SK-N-SH (cell line): ENCODE measurements at regions not wholly inside any gene's neighbourhood (a gene's known extent, or its start where the extent isn't known, plus 50 kb on each side); places are given as distances from the start of the nearest gene placed in this dataset.

ENCODE experiments used
- CTCF ChIA-PET: fragments of 300-600, 350-600 bp; formaldehyde crosslinking; extraction: SDS; loops from one replicate; lab custom pipeline; 2021; lab: Yijun Ruan, JAX
- POLR2A ChIA-PET: fragments of 350-600 bp; sonication (Branson Sonifier 250); formaldehyde crosslinking; extraction: SDS; loops from one replicate; lab custom pipeline; 2020; ENCODE audit warnings: antibody characterized with exemption, inconsistent platforms; lab: Yijun Ruan, JAX
- DNase-seq: peaks from one replicate; pipeline ENCODE4 v3.0.0; 2012
- H2AFZ ChIP-seq: fragments of 200-600 bp; sonication (generic); 2 replicates; pipeline ENCODE4 v1.8.1; 2016; ENCODE audit warnings: antibody characterized with exemption, mild to moderate bottlenecking, low read depth
- H3F3A ChIP-seq: fragments of 200-600 bp; sonication (generic); replicated peaks from 2 replicates; pipeline ENCODE3; 2016; ENCODE audit warnings: antibody characterized with exemption, mild to moderate bottlenecking; ENCODE audit not compliant: insufficient read depth
- H3K27ac ChIP-seq, 2 experiments: fragments of 200-500 bp in 1 of 2; fragments of 200-600 bp in 1 of 2; sonication (Bioruptor generic) in 1 of 2; sonication (generic), shearing (Covaris generic) in 1 of 2; 2 replicates each; pipeline versions ENCODE4 v1.5.1 to v1.6.1; 2014 to 2016; ENCODE audit warnings: low read depth in 2 of 2, inconsistent platforms in 1 of 2, low read length in 1 of 2, mild to moderate bottlenecking in 1 of 2, mixed read lengths in 1 of 2
- H3K27me3 ChIP-seq: fragments of 200-600 bp; sonication (generic), shearing (Covaris generic); 2 replicates; pipeline ENCODE4 v1.6.1; 2016; ENCODE audit warnings: mixed run types; ENCODE audit not compliant: insufficient read depth
- H3K36me3 ChIP-seq, 2 experiments: fragments of 200-500 bp in 1 of 2; fragments of 200-600 bp in 1 of 2; sonication (Bioruptor generic) in 1 of 2; sonication (generic) in 1 of 2; replicated peaks in 1 of 2; 2 replicates each; pipeline versions ENCODE3 to v1.5.1; 2014 to 2016; ENCODE audit warnings: low read length in 1 of 2, mild to moderate bottlenecking in 1 of 2; ENCODE audit not compliant: insufficient read depth in 2 of 2, control insufficient read depth in 1 of 2
- H3K4me1 ChIP-seq, 2 experiments: fragments of 200-500 bp in 1 of 2; fragments of 200-600 bp in 1 of 2; sonication (Bioruptor generic) in 1 of 2; sonication (generic), shearing (Covaris generic) in 1 of 2; 2 replicates each; pipeline versions ENCODE4 v1.5.1 to v1.6.1; 2014 to 2016; ENCODE audit warnings: low read depth in 1 of 2, low read length in 1 of 2, mixed run types in 1 of 2; ENCODE audit not compliant: insufficient read depth in 2 of 2, control insufficient read depth in 1 of 2
- H3K4me2 ChIP-seq: fragments of 200-600 bp; sonication (generic), shearing (Covaris generic); 2 replicates; pipeline ENCODE4 v1.6.1; 2017; ENCODE audit warnings: mixed run types
- H3K4me3 ChIP-seq, 2 experiments: fragments of 200-500 bp in 1 of 2; fragments of 200-600 bp in 1 of 2; sonication (Bioruptor generic) in 1 of 2; sonication (generic), shearing (Covaris generic) in 1 of 2; 2 replicates each; pipeline versions ENCODE4 v1.5.1 to v1.8.1; 2014 to 2016; ENCODE audit warnings: low read depth in 2 of 2, inconsistent platforms in 1 of 2, low read length in 1 of 2, mild to moderate bottlenecking in 1 of 2, mixed read lengths in 1 of 2, moderate library complexity in 1 of 2
- H3K79me2 ChIP-seq: fragments of 200-600 bp; sonication (generic); 2 replicates; pipeline ENCODE4 v1.8.1; 2017; ENCODE audit warnings: mild to moderate bottlenecking; ENCODE audit not compliant: insufficient read depth
- H3K9ac ChIP-seq: fragments of 200-600 bp; sonication (generic); 2 replicates; pipeline ENCODE4 v1.6.1; 2017; ENCODE audit warnings: mixed run types
- H3K9me2 ChIP-seq: fragments of 200-600 bp; sonication (generic); 2 replicates; pipeline ENCODE4 v1.6.1; 2017; ENCODE audit warnings: mixed run types
- H3K9me3 ChIP-seq: fragments of 200-600 bp; sonication (generic); 2 replicates; pipeline ENCODE4 v1.6.1; 2017; ENCODE audit warnings: mixed run types, mild to moderate bottlenecking, moderate library complexity
- H4K20me1 ChIP-seq: fragments of 200-600 bp; sonication (generic); 2 replicates; pipeline ENCODE4 v1.6.1; 2017; ENCODE audit warnings: mild to moderate bottlenecking, mixed run types; ENCODE audit not compliant: insufficient read depth
- ELF1 ChIP-seq: IDR thresholded peaks from 2 replicates; pipeline ENCODE4 v1.4.0; 2012
- EZH2phosphoT487 ChIP-seq: fragments of 200-600 bp; sonication (generic); IDR thresholded peaks from 2 replicates; pipeline ENCODE4 v1.6.1; 2017; ENCODE audit warnings: low read depth, mixed run types, mild to moderate bottlenecking, antibody characterized with exemption, moderate library complexity, borderline replicate concordance
- GABPA ChIP-seq: IDR thresholded peaks from 2 replicates; pipeline ENCODE4 v1.4.0; 2012; ENCODE audit warnings: low read depth, mild to moderate bottlenecking
- JUND ChIP-seq: IDR thresholded peaks from 2 replicates; pipeline ENCODE4 v1.4.0; 2012
- MXI1 ChIP-seq: IDR thresholded peaks from 2 replicates; pipeline ENCODE4 v1.6.1; 2012; ENCODE audit warnings: mild to moderate bottlenecking, low read depth, low read length, improper control_type of control experiment
- NFIC ChIP-seq: IDR thresholded peaks from 2 replicates; pipeline ENCODE4 v1.4.0; 2012; ENCODE audit warnings: borderline replicate concordance
- NRF1 ChIP-seq: IDR thresholded peaks from 2 replicates; pipeline ENCODE4 v1.6.1; 2012; ENCODE audit warnings: low read depth, mild to moderate bottlenecking, low read length
- POLR2AphosphoS5 ChIP-seq: IDR thresholded peaks from 2 replicates; pipeline ENCODE4 v1.6.1; 2012; ENCODE audit warnings: low read depth, low read length
- RAD21 ChIP-seq: IDR thresholded peaks from 2 replicates; pipeline ENCODE4 v1.6.1; 2012; ENCODE audit warnings: mild to moderate bottlenecking, low read length
- REST ChIP-seq: IDR thresholded peaks from 2 replicates; pipeline ENCODE4 v1.6.1; 2012; ENCODE audit warnings: mild to moderate bottlenecking, low read depth, low read length, moderate library complexity
- SMC3 ChIP-seq: IDR thresholded peaks from 2 replicates; pipeline ENCODE4 v1.6.1; 2012; ENCODE audit warnings: low read depth, low read length, improper control_type of control experiment
- TCF12 ChIP-seq: IDR thresholded peaks from 2 replicates; pipeline ENCODE4 v1.4.0; 2012
- USF1 ChIP-seq: IDR thresholded peaks from 2 replicates; pipeline ENCODE4 v1.4.0; 2012; ENCODE audit warnings: low read depth, borderline replicate concordance
- YY1 ChIP-seq: IDR thresholded peaks from 2 replicates; pipeline ENCODE4 v1.4.0; 2012; ENCODE audit warnings: low read depth, mild to moderate bottlenecking
- WGBS: methylation state at CpG from one replicate; pipeline ENCODE4 v1.1.6; 2017; ENCODE audit warnings: low lambda C conversion rate; 5-methylcytosine and 5-hydroxymethylcytosine counted together
- TF ChIP-seq, protein P1 (sequence below): fragments of 200-600 bp; sonication (generic); IDR thresholded peaks from 2 replicates; pipeline ENCODE4 v1.6.1; 2017; ENCODE audit warnings: antibody characterized with exemption, mild to moderate bottlenecking, moderate library complexity
- TF ChIP-seq, protein P2 (sequence below): IDR thresholded peaks from 2 replicates; pipeline ENCODE4; 2012

DNA sequence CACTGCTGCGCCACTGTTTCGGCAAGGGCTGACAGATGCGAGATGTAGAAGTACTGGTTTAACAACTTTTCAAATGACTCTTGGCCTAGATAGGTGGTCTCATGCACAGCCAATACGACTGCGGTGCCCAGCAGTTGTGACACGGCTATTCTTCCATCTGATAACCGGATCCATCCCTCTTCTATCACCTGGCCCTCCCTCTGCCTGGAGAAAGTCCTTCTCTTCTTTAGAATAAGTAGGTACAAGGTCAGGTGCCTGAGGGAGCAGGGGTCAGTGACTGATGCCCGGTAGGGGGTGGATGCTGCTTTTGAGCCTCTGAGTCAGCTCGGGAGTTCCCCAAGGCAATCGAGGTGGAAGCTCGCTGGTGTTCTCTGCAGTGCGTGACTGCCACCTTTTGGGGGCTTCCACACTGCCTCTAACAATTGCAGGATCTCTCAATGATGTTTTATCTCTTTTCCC lies 166.8 kb upstream of the GRIK2 start:
- no peaks in the 10 kb centered on the region for H3K9me3 ChIP-seq
- no peak overlapping the region for H3K4me2 ChIP-seq
- H3K36me3 ChIP-seq = no peaks in the 10 kb centered on the region
- no peaks in the 10 kb centered on the region for H3K27me3 ChIP-seq
- H3K4me1 ChIP-seq = no peaks in the 10 kb centered on the region
- no peak overlapping the region for H2AFZ ChIP-seq
- H3F3A ChIP-seq = no peaks in the 10 kb centered on the region
- H3K4me3 ChIP-seq = no peak overlapping the region
- no peaks in the 10 kb centered on the region for H4K20me1 ChIP-seq
- peak; percentile 47 for TF ChIP-seq RAD21
- no peak for TF ChIP-seq POLR2AphosphoS5
- TF ChIP-seq, protein P1, sequence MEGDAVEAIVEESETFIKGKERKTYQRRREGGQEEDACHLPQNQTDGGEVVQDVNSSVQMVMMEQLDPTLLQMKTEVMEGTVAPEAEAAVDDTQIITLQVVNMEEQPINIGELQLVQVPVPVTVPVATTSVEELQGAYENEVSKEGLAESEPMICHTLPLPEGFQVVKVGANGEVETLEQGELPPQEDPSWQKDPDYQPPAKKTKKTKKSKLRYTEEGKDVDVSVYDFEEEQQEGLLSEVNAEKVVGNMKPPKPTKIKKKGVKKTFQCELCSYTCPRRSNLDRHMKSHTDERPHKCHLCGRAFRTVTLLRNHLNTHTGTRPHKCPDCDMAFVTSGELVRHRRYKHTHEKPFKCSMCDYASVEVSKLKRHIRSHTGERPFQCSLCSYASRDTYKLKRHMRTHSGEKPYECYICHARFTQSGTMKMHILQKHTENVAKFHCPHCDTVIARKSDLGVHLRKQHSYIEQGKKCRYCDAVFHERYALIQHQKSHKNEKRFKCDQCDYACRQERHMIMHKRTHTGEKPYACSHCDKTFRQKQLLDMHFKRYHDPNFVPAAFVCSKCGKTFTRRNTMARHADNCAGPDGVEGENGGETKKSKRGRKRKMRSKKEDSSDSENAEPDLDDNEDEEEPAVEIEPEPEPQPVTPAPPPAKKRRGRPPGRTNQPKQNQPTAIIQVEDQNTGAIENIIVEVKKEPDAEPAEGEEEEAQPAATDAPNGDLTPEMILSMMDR = peak; percentile 22
- TF ChIP-seq, all 33 proteins: peak for 2
- DNase-seq = no peak
- POLR2A ChIA-PET = no interaction called here
- H3K79me2 ChIP-seq = no peaks in the 10 kb centered on the region
- WGBS = 58% methylated on average over 11 of the region's 12 CpGs
- H3K9me2 ChIP-seq = no peaks in the 10 kb centered on the region
- no peak overlapping the region for H3K9ac ChIP-seq
- CTCF ChIA-PET = interaction anchor here (0.5 kb wide), 1 partner anchor 8 kb away, joined by 3 read pairs; no protein-coding TSS in a partner anchor
- no peak overlapping the region for H3K27ac ChIP-seq

DNA sequence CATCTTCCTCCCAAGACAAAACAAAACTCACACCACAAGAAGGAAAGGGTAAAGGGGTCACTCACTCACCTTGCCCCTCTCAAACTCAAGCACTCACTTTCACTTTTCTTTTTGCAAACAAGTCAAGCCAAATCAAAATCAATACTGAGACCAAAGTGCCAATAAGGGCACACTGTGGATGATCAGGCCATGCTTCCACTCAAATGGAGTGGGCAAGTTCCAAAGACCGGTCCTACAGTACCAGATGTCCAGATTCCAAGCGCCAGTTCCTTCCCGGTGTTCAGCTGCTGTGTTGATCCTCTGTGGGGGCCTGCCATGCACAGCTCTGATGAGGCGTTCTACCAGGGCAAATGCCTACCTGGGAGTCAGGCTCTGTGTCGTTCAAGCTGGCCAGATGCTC lies 162.6 kb upstream of the GRIK2 start:
- no peaks in the 10 kb centered on the region for H3K9me3 ChIP-seq
- no peak for TF ChIP-seq SMC3
- TF ChIP-seq USF1 = no peak
- TF ChIP-seq NRF1 = no peak
- TF ChIP-seq EZH2phosphoT487 = no peak
- no peak for TF ChIP-seq ELF1
- TF ChIP-seq TCF12 = no peak
- TF ChIP-seq NFIC = no peak
- TF ChIP-seq REST = no peak
- TF ChIP-seq JUND = no peak
- TF ChIP-seq GABPA = no peak
- TF ChIP-seq POLR2AphosphoS5 = no peak
- no peak for TF ChIP-seq MXI1
- TF ChIP-seq YY1 = no peak
- TF ChIP-seq, protein P2, sequence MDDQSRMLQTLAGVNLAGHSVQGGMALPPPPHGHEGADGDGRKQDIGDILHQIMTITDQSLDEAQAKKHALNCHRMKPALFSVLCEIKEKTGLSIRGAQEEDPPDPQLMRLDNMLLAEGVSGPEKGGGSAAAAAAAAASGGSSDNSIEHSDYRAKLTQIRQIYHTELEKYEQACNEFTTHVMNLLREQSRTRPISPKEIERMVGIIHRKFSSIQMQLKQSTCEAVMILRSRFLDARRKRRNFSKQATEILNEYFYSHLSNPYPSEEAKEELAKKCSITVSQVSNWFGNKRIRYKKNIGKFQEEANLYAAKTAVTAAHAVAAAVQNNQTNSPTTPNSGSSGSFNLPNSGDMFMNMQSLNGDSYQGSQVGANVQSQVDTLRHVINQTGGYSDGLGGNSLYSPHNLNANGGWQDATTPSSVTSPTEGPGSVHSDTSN = no peak
- TF ChIP-seq, all 33 proteins: peak for 0
- DNase-seq = no peak
- Histone ChIP-seq H2AFZ (no peak overlapping the region), H3F3A (no peaks in the 10 kb centered on the region), H3K79me2 (no peaks in the 10 kb centered on the region), H3K9me2 (no peaks in the 10 kb centered on the region), H3K4me3 (no peak overlapping the region), H3K36me3 (no peaks in the 10 kb centered on the region), H3K27ac (no peak overlapping the region), H3K4me2 (no peak overlapping the region), H4K20me1 (no peaks in the 10 kb centered on the region), H3K27me3 (no peaks in the 10 kb centered on the region), H3K9ac (no peak overlapping the region), H3K4me1 (no peaks in the 10 kb centered on the region)
- ChIA-PET CTCF (no interaction called here), POLR2A (no interaction called here)
- WGBS = 60% methylated on average over 4 of the region's 5 CpGs
